NCI-H345 treated with DMSO at 0.1 percent for 48 hours (cell line): ENCODE measurements at regions not wholly inside any gene's neighbourhood (a gene's known extent, or its start where the extent isn't known, plus 50 kb on each side); places are given as distances from the start of the nearest gene placed in this dataset.

Source experiments
- DNase-seq: peaks from one replicate; lab custom pipeline; 2025; ENCODE audit not compliant: unreplicated experiment; lab: John Stamatoyannopoulos, UW

DNA sequence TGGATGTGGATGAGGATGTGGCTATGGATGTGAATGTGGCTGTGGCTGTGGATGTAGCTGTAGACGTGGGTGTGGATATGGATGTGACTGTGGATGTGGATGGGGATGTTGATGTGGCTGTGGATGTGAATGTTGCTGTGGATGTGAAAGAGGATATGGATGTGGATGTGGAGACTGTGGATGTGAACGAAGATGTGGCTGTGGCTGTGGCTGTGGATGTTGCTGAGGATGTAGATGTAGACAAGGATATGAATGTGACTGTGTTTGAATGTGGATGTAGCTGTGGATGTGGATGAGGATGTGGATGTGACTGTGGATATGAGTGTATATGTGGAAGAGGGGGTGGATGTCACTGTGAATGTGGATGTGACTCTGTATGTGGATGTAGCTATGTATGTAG lies 884.6 kb upstream of the CHAC2 start:
- no peak for DNase-seq

DNA sequence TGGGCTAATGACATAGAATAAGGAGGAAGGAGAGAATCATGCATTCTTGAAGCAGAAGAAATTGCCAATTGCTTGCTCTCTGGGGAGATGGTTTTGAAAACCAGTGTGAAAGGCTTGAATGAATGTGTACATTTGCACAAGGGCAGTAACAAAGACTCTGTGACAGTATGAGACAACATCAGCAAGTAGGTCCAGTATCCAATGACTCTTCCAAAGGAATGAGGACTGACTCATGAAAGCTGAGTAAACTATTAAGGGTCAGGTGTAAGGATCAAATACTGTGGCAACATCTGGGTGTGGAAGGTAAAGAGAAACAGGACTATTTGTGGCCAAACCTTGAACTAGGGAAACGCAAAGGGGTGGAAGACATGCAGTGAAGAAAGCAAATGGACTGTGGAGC lies 886.0 kb upstream of the CHAC2 start:
- DNase-seq: no peak

DNA sequence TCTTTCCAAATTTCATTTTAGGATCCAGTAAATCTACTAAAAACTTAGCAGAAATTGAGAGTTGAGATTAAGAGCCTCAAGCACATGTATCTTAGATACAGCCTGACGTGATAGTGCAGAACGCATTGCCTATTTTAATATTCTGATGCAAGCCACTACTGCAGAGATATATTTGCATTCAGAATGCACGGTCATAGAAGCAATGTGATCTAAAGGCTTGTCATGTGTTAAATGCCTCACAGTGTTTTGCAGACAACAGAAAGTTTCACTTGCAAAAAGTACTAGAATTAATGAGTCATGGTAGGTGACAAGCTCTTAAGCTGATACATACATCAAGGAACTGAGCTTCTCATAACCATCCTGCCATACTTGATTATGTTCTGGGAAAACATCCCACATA lies 886.7 kb upstream of the CHAC2 start:
- no peak for DNase-seq

DNA sequence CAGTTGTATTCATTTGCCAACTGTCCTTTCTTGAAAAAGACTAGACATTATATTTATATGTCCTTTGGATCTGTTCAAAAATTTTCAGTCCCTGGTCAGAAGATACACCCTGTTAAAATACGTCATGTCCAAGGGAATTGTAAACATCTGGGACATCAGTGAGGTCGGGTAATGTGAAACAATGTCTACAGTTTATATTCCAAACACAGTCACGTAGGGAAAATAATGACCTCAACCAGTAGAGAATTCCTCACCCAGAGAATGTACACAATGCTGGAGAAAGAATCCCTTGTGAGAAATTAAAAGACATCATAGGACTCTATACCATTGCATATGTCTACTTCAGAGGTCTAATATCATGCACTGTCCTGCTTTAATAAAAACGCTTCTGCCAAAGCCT lies 888.0 kb upstream of the CHAC2 start:
- no peak for DNase-seq

DNA sequence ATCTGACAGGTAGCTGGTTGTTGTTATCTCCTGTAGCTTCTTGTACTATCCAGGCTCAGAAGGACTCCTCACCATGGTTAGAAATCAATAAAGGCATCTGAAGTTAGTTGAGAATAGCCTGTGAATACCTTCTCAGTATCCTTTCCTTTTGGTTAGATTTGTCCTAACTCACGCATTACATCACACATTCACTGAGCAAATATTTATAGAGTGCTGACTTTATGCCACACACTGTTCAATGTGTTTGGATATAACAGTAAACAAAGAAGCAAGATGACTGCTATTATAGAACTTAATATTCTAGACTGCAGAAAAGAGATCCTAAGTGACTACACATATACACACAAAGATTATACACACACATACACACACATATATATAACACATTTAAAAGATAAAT lies 889.9 kb upstream of the CHAC2 start:
- no peak for DNase-seq

DNA sequence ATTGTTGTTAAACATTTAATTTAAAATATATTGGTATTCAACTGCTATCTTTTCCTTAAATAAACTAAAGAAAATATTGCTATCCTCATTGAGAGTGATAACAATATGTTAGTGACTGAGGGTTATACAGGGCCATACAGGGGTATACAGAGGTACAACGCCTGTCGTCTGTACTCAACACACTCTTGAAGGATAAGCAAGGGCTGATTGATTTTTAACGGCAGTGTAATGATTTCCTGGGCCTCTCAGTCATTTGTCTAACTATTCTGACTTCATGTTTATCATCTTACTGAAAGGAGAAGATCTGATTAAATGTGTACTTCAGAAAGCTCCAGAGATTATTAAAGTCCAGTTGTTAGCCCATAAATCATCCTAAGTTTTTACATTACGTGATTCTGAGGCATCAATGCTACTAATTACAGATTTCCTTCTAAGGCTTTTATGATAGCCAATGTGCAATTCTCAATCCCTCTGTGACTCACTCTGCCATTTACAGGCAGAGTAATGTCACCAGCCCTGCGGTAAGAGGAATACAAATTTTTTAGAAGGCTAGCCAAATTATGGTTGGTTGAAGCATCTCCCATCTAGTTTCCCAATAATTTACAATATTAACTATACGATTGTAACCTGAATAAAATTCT lies 893.0 kb upstream of the CHAC2 start:
- no peak for DNase-seq

DNA sequence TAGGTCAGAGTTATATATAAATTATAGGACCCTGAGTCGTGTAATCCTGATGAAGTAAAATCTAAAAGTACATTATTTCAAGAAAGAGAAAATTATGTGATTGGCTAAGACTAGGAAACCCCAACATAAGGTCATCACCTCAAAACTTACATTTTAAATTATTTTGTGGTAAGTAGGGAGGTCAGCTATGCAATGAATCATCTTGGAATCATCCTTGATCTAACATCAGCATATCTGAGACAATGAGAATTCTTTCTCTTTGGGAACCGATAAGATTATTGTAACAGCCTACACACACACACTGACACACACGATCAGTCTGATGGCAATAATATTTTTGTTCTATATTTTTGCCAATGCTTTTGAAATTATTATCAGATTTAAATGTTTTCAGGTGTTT lies 904.8 kb upstream of the CHAC2 start:
- no peak for DNase-seq

DNA sequence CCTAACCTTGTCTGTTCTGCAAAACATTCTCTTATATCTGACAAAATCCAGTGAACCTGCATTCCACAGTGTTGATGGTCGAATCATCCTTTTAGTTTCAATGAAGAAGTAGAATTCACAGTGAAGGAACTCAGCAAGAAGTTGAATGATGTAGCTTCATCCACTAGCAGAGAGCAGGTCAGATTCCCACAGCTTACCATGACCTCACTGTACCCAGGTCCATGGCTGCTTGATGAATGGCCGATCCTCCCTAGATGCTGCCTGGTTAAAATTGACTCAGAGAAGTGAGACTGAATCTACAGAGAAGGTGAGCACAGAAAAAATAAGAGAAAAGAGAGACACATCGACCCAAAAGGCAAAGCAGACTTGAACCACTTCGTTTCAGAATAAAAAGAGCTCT lies 906.0 kb upstream of the CHAC2 start:
- no peak for DNase-seq

DNA sequence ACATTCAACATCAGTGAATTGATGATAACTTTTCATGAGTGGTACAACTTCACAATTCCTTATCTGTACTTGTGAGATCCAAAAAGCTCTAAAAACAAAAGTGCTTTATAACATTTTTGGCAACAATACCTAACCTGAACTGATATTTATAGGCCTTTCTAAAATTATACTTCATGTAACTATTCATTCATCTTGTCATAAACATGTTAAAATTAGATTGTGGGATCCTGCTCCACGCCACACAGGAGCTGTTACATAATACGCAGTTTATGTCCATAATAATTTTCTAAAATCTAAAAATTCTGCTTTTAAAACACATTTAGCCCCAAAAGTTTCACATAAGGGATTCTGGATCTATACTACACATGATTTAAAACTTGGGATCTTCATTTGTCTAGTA lies 908.5 kb upstream of the CHAC2 start:
- no peak for DNase-seq

DNA sequence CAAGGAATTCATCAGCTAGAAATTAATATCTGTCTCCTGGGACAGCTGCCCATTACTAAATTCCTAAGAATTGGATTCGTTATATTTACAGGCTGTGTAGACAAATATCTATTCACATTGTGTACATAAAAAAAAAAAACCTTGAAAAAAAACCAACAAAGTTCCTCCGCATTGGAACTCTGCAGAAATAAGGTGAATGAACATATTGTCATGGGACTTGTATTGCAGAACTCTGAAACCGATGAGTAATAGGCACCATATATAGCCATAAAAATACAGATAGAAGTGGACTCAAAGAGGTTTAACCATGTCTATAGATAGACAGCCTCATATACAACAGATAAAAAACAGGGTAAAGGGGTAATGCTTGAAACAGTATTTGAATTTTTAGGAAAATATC lies 909.9 kb upstream of the CHAC2 start:
- no peak for DNase-seq

DNA sequence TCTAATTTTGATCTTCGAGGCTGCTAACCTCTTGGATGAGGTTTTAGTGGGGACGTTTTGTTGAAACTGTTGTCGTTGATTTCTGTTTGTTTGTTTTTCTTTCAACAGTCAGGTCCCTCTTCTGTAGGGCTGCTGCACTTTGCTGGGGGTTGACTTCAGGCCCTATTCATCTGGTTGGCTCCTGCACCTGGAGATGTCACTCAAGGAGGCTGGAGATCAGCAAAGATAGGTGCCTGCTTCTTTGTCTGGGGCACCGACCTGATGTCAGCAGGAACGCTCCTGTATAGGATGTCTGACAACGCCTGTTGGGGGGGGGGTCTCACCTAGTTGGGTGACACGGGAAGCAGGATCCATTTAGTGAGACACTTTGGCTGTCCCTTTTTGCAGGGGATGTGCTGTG lies 915.6 kb upstream of the CHAC2 start:
- DNase-seq: no peak

DNA sequence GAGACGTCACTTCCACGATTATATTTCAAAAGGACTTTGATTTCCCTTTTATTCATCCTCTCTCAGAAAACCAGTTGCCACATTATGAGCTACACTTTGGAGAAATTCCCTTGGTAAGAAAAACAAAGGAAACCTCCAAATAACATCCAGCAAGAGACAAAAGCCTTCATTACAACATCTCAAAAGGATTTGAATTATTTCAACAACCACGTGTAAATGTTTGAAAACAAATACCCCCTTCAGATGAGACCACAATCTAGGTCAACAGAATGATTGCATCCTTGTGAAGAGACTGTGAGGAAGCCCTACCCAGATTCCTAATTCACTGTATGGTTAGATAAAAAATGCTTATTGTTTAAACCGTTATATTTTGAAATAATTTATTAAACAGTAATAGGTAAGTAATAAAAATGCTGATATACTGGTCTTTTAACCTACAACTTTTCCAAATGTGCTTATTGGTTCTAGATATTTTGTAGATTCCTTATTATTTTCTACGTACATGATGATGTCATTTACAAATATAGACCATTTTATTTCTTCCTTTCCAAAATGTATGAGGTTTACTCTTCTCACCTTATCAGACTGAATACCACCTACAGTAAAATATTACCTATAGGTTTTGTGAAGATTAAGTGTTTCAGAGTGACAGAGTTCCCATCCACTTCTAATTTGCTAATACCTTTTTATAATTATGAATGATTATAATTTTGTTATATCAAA lies 922.7 kb upstream of the CHAC2 start:
- DNase-seq: no peak

DNA sequence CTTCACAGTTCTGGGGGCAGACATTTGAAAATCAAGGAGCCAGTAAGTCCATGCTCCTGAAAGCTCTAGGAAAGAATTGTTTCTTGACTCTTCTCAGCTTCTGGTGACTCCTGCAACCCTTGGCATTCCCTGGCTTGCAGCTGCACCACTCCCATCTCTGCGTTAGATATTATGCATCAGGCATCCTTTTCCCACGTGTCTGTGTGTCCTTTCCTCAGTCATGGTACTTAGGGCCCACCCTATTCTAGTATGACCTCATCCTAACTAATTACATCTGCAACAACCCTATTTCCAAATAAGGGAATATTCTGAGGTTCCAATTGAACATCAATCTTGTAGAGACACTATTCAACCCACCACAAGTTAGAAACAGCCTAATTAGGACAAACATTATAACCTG lies 931.7 kb upstream of the CHAC2 start:
- DNase-seq: no peak

DNA sequence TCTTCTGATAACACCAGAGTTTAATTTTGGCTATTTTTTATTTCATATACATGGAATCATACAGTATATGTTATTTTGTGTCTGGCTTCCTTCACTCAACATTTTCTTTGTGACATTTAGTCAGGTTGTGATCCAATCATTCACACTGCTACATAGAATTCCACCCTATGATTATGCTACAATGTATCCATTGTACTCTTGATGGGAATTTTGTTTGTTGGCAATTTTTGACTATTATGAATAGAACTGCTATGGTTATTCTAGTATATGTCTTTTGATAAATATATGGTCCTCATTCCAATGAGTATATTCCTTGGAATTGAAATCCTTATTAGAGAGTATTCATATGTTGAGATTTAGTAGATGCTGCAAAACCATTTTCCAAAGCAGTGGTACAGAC lies 936.4 kb upstream of the CHAC2 start:
- no peak for DNase-seq

DNA sequence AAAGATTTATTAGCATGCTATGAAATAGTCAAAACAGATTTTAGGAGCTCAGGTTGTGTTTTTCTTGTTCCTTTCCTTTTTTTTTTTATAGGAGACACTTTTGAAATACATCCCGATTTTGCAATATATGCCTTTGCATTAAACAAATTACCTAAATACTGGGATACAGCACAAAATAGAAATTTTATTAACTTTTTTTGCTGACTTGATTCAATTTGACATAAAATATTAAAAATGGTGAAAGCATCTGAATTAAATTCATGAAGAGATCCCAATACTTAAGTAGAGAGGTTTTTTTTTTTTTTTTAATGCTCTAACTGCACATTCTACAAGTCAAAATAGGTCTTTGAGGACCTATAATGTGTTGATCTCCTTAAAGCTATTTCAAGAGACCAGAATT lies 939.5 kb upstream of the CHAC2 start:
- DNase-seq: no peak

DNA sequence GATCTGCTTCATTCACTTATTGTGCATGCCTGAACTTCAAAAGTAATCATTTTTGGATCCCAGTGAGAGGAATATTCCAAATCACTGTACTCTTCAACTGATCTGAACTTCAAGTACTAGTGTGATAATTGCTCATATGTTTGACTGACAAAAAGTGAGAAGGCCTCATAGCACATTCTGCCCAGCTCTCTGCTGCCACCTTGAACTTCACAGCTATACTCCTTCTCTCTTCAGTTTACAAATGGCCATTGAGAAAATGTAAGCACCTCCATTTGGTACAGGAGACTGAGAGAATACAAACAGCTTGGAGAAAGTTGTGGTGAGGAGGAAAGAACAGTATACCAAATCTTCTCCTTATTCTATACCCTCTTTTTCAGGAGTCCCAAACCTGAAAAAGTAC lies 946.0 kb upstream of the CHAC2 start:
- DNase-seq: no peak

DNA sequence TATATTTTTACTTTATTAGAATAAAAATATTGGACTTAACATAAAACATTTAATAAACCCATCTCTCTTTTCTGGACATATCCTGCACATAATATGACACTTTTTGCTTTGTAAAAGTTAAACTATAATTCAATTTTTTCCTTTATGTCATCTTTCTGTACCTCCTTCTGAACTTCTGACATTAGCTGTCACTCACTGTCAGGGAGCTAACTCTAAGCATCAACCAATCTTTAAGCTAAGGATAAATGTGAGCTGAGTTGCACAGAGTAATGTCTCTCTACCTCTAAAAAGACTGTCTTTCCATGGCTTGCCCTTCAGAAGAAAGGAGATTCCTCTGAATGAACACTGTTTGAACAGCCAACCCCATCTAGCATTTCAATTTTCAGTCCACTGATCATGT lies 948.6 kb upstream of the CHAC2 start:
- no peak for DNase-seq

DNA sequence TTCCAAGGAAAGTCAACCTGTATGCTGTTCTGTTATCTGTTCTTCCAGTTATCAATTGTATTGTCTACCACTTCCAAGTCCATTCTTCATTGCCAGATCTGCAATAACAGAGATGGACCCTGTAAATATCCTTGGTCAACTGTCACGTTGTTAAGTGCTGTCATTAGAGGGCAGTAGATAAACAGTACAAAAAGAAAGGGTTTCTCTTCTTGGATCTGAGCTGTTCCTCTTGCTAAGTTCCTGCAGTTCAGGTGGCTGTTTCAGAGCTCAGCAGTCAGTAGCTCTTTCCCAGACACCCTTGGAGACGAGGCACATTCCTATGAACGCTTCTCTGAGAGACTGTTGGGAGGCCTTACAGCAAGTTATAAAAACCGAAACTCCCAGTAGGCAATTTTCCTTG lies 957.1 kb upstream of the CHAC2 start:
- no peak for DNase-seq

DNA sequence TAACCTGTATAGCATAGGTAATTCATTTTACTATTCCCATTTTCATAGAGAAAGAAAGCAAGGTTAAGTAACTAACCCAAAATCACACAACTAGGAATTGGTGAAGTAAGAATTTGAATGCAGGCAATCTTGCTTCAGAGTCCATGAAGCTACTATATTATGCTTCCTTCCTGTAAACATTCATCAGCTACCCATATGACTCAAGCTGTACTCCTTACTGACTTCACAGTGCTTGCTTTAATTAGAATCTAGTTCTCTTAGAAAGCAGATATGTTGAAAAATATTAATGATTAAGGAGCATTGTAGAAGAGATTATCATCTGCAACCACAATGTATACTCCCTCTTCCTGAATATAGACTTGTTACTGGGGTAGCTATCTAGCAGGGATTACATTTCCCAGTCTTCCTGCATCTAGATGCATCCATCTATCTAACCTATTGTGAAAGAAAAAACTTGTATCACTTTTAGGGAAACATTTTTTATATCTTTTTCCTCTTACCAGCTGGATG lies 961.6 kb upstream of the CHAC2 start:
- DNase-seq: no peak

DNA sequence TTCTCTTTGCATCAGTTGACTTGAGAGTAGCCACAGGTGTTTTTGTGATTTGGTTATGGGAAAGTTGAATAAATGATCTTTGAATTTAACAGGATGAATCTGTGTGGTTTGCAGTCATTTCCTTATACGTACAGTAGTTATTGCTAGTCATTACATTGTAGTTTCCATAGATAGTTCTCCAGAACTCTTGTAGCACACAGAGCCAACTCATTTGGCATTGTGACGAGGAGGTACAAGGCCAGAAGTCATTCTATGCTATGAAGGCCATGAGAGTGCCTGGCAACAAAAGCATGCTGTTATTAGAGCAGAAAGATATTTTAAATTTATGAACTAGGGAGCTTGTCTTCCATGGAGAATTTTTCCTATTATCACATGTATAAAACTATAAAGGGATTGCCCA lies 973.0 kb upstream of the CHAC2 start:
- no peak for DNase-seq

DNA sequence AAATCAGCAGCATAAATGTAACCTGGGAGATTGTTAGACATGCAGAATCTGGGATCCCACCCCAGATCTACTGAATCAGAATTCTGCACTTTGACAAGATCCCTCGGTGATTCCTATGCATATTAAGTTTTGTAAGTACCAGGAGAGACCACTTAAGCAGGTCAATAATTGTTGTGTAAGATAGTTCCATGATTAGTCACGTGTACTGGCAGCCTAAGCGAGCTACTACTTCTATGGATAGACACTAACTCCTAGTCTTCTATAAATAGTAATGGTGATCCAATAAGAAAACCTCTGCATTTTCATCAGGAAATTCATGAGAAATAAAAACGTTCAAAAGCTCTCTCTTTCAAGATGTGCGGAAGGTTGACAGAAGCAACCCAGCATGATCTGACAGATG lies 988.2 kb upstream of the CHAC2 start:
- DNase-seq: no peak

DNA sequence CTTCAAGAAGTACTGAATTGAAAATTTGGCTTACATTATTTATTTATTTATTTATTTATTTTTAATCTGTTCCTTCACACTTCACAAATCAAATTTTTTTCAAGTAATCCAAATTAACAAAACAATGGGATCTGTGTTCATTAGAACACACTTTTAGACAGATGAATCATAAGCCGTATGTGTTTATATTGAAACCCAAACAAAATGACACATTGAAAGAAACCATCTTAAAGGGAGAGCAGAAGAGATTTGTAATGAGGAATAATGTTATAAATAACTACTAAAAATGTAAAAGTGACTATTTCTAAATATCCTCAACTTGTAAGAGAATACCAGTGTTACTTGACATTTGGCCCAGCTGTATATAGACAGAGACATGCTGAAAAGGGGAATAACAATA lies 991.0 kb upstream of the CHAC2 start:
- DNase-seq: no peak

DNA sequence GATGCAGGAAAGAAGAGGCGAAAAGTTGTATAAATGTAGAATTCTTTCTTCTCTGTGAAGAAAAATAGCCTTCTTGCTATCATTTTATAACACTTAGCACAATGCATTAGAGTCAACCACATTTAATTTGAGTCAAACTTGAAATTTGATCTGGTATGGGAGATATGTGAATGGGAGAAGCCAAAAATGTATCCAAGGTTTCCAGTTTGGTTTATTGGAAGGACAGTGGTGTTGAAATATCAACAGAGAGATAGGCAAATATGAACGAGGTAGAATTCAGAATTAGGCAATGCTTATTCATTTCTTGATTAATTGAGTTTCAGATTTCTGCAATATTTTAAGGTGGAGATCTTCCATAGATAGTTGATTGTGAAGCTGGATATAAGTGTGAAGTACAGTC lies 991.9 kb upstream of the CHAC2 start:
- no peak for DNase-seq
